Activated T-helper 1 cell treated with anti-CD3 and anti-CD28 coated beads, Interleukin-12 subunit alpha, Interleukin-12 subunit beta, Interleukin-2, Interleukin-4 antibody, amounts not matched to agents 30 ng/mL and 10 ng/mL and 1 ng/mL, durations not matched to agents 14 hours and 24 hours and 36 hours (primary cell): ENCODE measurements at regions not wholly inside any gene's neighbourhood (a gene's known extent, or its start where the extent isn't known, plus 50 kb on each side); places are given as distances from the start of the nearest gene placed in this dataset.
"Not testable (repeated sequence)": the region's sequence is repeated elsewhere in the genome, so short reads cannot be mapped to it uniquely, and the experiment has no call there.

Experiments
- DNase-seq: peaks from one replicate; pipeline ENCODE4 v3.0.0; 2021; ENCODE audit warnings: low spot score
- H3K27ac Mint-ChIP-seq: one replicate; pipeline ENCODE4 v1.8.0; 2021; ENCODE audit warnings: mild to moderate bottlenecking, mixed read lengths
- H3K27me3 Mint-ChIP-seq: one replicate; pipeline ENCODE4 v1.8.0; 2022; ENCODE audit warnings: mild to moderate bottlenecking, moderate library complexity, mixed read lengths; ENCODE audit not compliant: insufficient read depth
- H3K36me3 Mint-ChIP-seq: one replicate; pipeline ENCODE4 v1.8.0; 2021; ENCODE audit warnings: low read depth, mixed read lengths
- H3K4me1 Mint-ChIP-seq: one replicate; pipeline ENCODE4 v1.8.0; 2021; ENCODE audit warnings: low read depth, mixed read lengths
- H3K4me3 Mint-ChIP-seq: one replicate; pipeline ENCODE4 v1.8.0; 2021; ENCODE audit warnings: mild to moderate bottlenecking, moderate library complexity, mixed read lengths
- H3K9me3 Mint-ChIP-seq: one replicate; pipeline ENCODE4 v1.8.0; 2021; ENCODE audit warnings: mixed read lengths
- intact Hi-C: fragments of 100-400 bp; cut with micrococcal nuclease; formaldehyde crosslinking; loops from one replicate; pipeline ENCODE4 v1.15.1; 2024

- DNase-seq, result no peak
- Mint-ChIP-seq H3K27me3 (peaks cover 3% of the 10 kb centered on the region), H3K27ac (no peak overlapping the region), H3K36me3 (no peaks in the 10 kb centered on the region), H3K9me3 (no peaks in the 10 kb centered on the region), H3K4me1 (no peaks in the 10 kb centered on the region), H3K4me3 (no peak overlapping the region)
- intact Hi-C loops, result loop anchor here (10.0 kb wide), 1 partner anchor 345 kb away; no protein-coding TSS in a partner anchor
Observed at GRCh38 chr12:61999311-61999710, 260.9 kb upstream of the USP15 start.

GRCh38 chr12:62001424-62001823 is 258.8 kb upstream of the USP15 start:
- Mint-ChIP-seq H3K36me3 (no peaks in the 10 kb centered on the region), H3K27me3 (peaks cover 3% of the 10 kb centered on the region), H3K27ac (no peak overlapping the region), H3K9me3 (no peaks in the 10 kb centered on the region), H3K4me1 (no peaks in the 10 kb centered on the region), H3K4me3 (no peak overlapping the region)
- intact Hi-C loops, result no loop called here
- DNase-seq, result no peak

- intact Hi-C loops, result no loop called here
Observed at GRCh38 chr12:62003226-62003625, 257.0 kb upstream of the USP15 start.

DNA sequence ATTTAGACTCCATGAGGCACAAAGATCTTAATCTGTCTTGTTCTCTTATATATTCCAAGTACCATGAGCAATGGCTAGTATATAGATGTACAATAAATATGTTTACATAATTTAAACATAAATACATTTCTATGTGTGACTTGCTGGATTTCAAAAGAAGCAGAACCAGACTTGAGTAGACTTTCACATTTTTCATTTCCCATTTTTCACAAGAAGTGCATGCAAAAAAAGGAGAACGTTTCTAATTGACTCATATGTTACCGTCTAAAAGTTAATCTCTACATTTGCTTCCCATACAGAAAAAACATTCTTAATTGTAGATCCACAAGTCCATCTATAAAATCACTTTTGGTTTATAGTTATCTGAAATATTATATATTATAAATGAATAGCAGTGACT is 256.5 kb upstream of the USP15 start:
- intact Hi-C loops, result no loop called here
- no peak overlapping the region for H3K27ac Mint-ChIP-seq
- no peaks in the 10 kb centered on the region for H3K27me3 Mint-ChIP-seq
- no peaks in the 10 kb centered on the region for H3K9me3 Mint-ChIP-seq
- no peaks in the 10 kb centered on the region for H3K36me3 Mint-ChIP-seq
- DNase-seq, result no peak
- H3K4me3 Mint-ChIP-seq, result no peak overlapping the region
- no peaks in the 10 kb centered on the region for H3K4me1 Mint-ChIP-seq

More at GRCh38 chr12:62003226-62003625, 257.0 kb upstream of the USP15 start:
- Mint-ChIP-seq H3K27me3 (no peaks in the 10 kb centered on the region), H3K4me3 (no peak overlapping the region), H3K9me3 (no peaks in the 10 kb centered on the region), H3K36me3 (no peaks in the 10 kb centered on the region), H3K4me1 (no peaks in the 10 kb centered on the region), H3K27ac (no peak overlapping the region)
- no peak for DNase-seq

DNA sequence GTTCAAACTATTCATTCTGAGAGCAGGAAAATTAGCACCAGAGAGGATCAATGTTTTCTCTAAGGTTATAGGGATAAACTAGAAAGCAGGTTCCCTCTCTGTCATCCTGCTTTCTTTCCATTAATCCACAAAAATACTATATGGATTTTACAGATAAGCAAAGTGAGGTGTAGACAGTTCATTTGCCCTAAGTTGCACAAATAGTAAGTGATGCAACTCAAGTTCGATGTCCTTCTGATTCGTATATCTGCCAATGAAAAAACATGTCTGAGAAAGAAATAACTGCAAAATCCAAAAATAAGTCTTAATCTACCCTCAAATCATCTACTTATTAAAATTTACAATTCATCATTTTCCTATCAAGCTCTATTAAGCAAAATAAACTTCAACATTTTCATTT is 254.6 kb upstream of the USP15 start:
- Mint-ChIP-seq H3K4me3 (no peak overlapping the region), H3K36me3 (no peaks in the 10 kb centered on the region), H3K9me3 (no peaks in the 10 kb centered on the region), H3K27ac (no peak overlapping the region), H3K27me3 (no peaks in the 10 kb centered on the region), H3K4me1 (no peaks in the 10 kb centered on the region)
- intact Hi-C loops, result loop anchor here (1.0 kb wide), 1 partner anchor 187 kb away; a partner anchor contains a TSS
- DNase-seq, result no peak

DNA sequence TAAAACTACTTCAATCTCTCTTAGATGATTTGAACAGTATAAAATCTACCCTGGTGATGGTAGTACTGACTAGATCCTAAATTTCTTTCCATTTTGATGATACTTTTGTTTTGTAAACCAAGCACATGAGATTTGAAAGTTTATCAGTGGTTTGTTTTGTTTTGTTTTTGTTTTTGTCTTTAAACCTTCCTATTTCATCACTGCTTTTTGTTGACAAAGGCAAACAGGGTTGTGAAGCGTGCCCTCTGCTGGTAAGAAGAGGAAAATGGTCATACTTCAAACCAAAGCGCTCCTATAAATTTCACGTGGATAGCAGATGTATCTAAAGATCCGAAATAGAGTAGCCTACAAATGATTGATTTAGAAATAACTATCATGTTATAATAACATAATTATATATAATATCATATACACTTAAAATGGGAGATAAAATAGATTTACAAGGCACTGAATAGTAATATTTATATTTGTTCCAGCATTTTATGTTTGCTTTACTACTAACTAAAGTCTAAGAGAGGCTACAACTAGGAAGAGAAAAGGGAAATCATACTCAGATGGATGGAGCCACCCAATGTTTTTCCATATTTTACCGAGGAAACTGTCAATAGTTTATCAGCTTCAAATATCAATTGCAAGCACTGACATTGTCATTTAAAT is 254.0 kb upstream of the USP15 start:
- Mint-ChIP-seq H3K36me3 (no peaks in the 10 kb centered on the region), H3K9me3 (no peaks in the 10 kb centered on the region), H3K27me3 (no peaks in the 10 kb centered on the region), H3K27ac (no peak overlapping the region), H3K4me3 (no peak overlapping the region), H3K4me1 (no peaks in the 10 kb centered on the region)
- intact Hi-C loops, result loop anchor here (1.0 kb wide), 1 partner anchor 186 kb away; a partner anchor contains a TSS
- no peak for DNase-seq

- no peaks in the 10 kb centered on the region for H3K27me3 Mint-ChIP-seq
- intact Hi-C loops, result no loop called here
- H3K4me3 Mint-ChIP-seq, result no peak overlapping the region
- DNase-seq, result no peak
- no peaks in the 10 kb centered on the region for H3K36me3 Mint-ChIP-seq
- no peak overlapping the region for H3K27ac Mint-ChIP-seq
- H3K4me1 Mint-ChIP-seq, result no peaks in the 10 kb centered on the region
- H3K9me3 Mint-ChIP-seq, result no peaks in the 10 kb centered on the region
Observed at GRCh38 chr12:62008703-62009102, 251.5 kb upstream of the USP15 start.

GRCh38 chr12:62009445-62009844 is 250.8 kb upstream of the USP15 start:
- Mint-ChIP-seq H3K4me3 (no peak overlapping the region), H3K9me3 (no peaks in the 10 kb centered on the region), H3K27ac (no peak overlapping the region), H3K4me1 (no peaks in the 10 kb centered on the region), H3K27me3 (no peaks in the 10 kb centered on the region), H3K36me3 (no peaks in the 10 kb centered on the region)
- intact Hi-C loops, result no loop called here
- DNase-seq, result no peak

GRCh38 chr12:62010331-62010906 is 249.8 kb upstream of the USP15 start:
- intact Hi-C loops, result not testable (repeated sequence)

GRCh38 chr12:62010973-62011372 is 249.2 kb upstream of the USP15 start:
- H3K27ac Mint-ChIP-seq, H3K27me3 Mint-ChIP-seq, H3K4me3 Mint-ChIP-seq, H3K36me3 Mint-ChIP-seq, DNase-seq, intact Hi-C loops, H3K4me1 Mint-ChIP-seq, H3K9me3 Mint-ChIP-seq: not testable (repeated sequence)

More at GRCh38 chr12:62010331-62010906, 249.8 kb upstream of the USP15 start:
- H3K36me3 Mint-ChIP-seq, H3K4me1 Mint-ChIP-seq, H3K27ac Mint-ChIP-seq, H3K27me3 Mint-ChIP-seq, H3K4me3 Mint-ChIP-seq, H3K9me3 Mint-ChIP-seq, DNase-seq: not testable (repeated sequence)

- intact Hi-C loops, result no loop called here
- Mint-ChIP-seq H3K4me3 (no peak overlapping the region), H3K36me3 (no peaks in the 10 kb centered on the region), H3K9me3 (no peaks in the 10 kb centered on the region), H3K27me3 (peaks cover 2% of the 10 kb centered on the region), H3K27ac (no peak overlapping the region), H3K4me1 (no peaks in the 10 kb centered on the region)
- DNase-seq, result no peak
Observed at GRCh38 chr12:62014330-62014729, 245.9 kb upstream of the USP15 start.

DNA sequence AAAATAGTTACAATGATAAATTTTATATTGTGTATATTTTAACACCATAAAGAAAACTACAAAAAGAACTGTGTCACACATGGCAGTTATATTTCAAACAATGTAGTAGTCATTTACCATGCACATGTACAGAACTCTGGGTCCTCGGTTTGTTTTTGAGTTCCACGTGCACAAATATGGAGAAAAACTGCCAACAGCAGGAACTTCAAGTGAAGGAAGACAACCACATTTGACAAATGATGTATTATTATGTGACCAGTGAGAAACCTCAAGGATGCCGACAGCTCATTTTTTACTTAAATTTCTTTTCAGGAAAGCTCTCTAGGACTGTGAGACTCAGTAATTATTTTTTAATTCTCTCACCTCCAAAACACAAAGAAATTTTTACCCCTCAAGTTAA is 244.2 kb upstream of the USP15 start:
- no peaks in the 10 kb centered on the region for H3K36me3 Mint-ChIP-seq
- H3K4me1 Mint-ChIP-seq, result no peaks in the 10 kb centered on the region
- peaks cover 2% of the 10 kb centered on the region for H3K27me3 Mint-ChIP-seq
- no peak for DNase-seq
- intact Hi-C loops, result no loop called here
- H3K4me3 Mint-ChIP-seq, result no peak overlapping the region
- no peaks in the 10 kb centered on the region for H3K9me3 Mint-ChIP-seq
- H3K27ac Mint-ChIP-seq, result no peak overlapping the region

GRCh38 chr12:62021808-62022207 is 238.4 kb upstream of the USP15 start:
- Mint-ChIP-seq H3K4me1 (no peaks in the 10 kb centered on the region), H3K27me3 (peaks cover 2% of the 10 kb centered on the region), H3K27ac (no peak overlapping the region), H3K36me3 (no peaks in the 10 kb centered on the region), H3K9me3 (no peaks in the 10 kb centered on the region), H3K4me3 (no peak overlapping the region)
- no peak for DNase-seq
- intact Hi-C loops, result no loop called here

- intact Hi-C loops, result no loop called here
- no peak overlapping the region for H3K27ac Mint-ChIP-seq
Observed at GRCh38 chr12:62028536-62028935, 231.7 kb upstream of the USP15 start.

More at GRCh38 chr12:62028536-62028935, 231.7 kb upstream of the USP15 start:
- Mint-ChIP-seq H3K27me3 (peaks cover 2% of the 10 kb centered on the region), H3K9me3 (no peaks in the 10 kb centered on the region), H3K4me3 (no peak overlapping the region), H3K36me3 (no peaks in the 10 kb centered on the region), H3K4me1 (no peaks in the 10 kb centered on the region)
- DNase-seq, result no peak
